Smooth muscle cell (in vitro differentiated cells): ENCODE measurements at regions not wholly inside any gene's neighbourhood (a gene's known extent, or its start where the extent isn't known, plus 50 kb on each side); places are given as distances from the start of the nearest gene placed in this dataset.

Source experiments
- DNase-seq: peaks from one replicate; lab custom pipeline; 2025; ENCODE audit not compliant: unreplicated experiment; lab: John Stamatoyannopoulos, UW
- H2AFZ ChIP-seq: fragments of 200-600 bp; sonication (generic); 2 replicates; pipeline ENCODE4 v1.6.0; 2016; ENCODE audit warnings: antibody characterized with exemption, low read depth, mild to moderate bottlenecking
- H3F3A ChIP-seq: fragments of 200-600 bp; sonication (generic); 2 replicates; pipeline ENCODE4 v1.6.0; 2017; ENCODE audit warnings: antibody characterized with exemption, low read depth
- H3K27ac ChIP-seq: fragments of 200-600 bp; sonication (generic); 2 replicates; pipeline ENCODE4 v1.5.1; 2016; ENCODE audit warnings: low read depth, mild to moderate bottlenecking
- H3K27me3 ChIP-seq: fragments of 200-600 bp; sonication (generic); 2 replicates; pipeline ENCODE4 v1.6.1; 2016; ENCODE audit warnings: low read depth, mild to moderate bottlenecking
- H3K36me3 ChIP-seq: fragments of 200-600 bp; sonication (generic); 2 replicates; pipeline ENCODE4 v1.5.1; 2016; ENCODE audit warnings: low read depth
- H3K4me1 ChIP-seq: fragments of 200-600 bp; sonication (generic); 2 replicates; pipeline ENCODE4 v1.5.1; 2016; ENCODE audit warnings: low read depth
- H3K4me2 ChIP-seq: fragments of 200-600 bp; sonication (generic); 2 replicates; pipeline ENCODE4 v1.6.0; 2016; ENCODE audit warnings: mild to moderate bottlenecking
- H3K4me3 ChIP-seq: fragments of 200-600 bp; sonication (generic); 2 replicates; pipeline ENCODE4 v1.5.1; 2016; ENCODE audit warnings: mild to moderate bottlenecking
- H3K79me2 ChIP-seq: fragments of 200-600 bp; sonication (generic); 2 replicates; pipeline ENCODE4 v1.6.0; 2016; ENCODE audit warnings: low read depth, mild to moderate bottlenecking
- H3K9ac ChIP-seq: fragments of 200-600 bp; sonication (generic); 2 replicates; pipeline ENCODE4 v1.6.0; 2016; ENCODE audit warnings: low read depth
- H3K9me3 ChIP-seq: fragments of 200-600 bp; sonication (generic); replicated peaks from 2 replicates; pipeline ENCODE4 v1.5.1; 2016; ENCODE audit warnings: low read depth
- H4K20me1 ChIP-seq: fragments of 200-600 bp; sonication (generic); 2 replicates; pipeline ENCODE4 v1.6.0; 2016; ENCODE audit warnings: low read depth
- CTCF ChIP-seq: fragments of 200-600 bp; sonication (generic); IDR thresholded peaks from 2 replicates; pipeline ENCODE4 v1.5.1; 2017; ENCODE audit warnings: borderline replicate concordance, mild to moderate bottlenecking, antibody characterized with exemption; ENCODE audit not compliant: insufficient read depth, poor library complexity, severe bottlenecking
- WGBS: methylation state at CpG from one replicate; pipeline ENCODE4 v1.1.7; 2016; ENCODE audit warnings: low lambda C conversion rate; 5-methylcytosine and 5-hydroxymethylcytosine counted together

GRCh38 chr21:35423709-35424108 is 374.6 kb upstream of the RUNX1 start:
- Histone ChIP-seq H2AFZ (no peak overlapping the region), H3K4me2 (no peak overlapping the region), H3K27me3 (no peaks in the 10 kb centered on the region), H3K9ac (no peak overlapping the region), H3K36me3 (no peaks in the 10 kb centered on the region), H3K4me3 (no peak overlapping the region), H3K79me2 (no peaks in the 10 kb centered on the region), H3K4me1 (peaks cover 26% of the 10 kb centered on the region), H4K20me1 (no peaks in the 10 kb centered on the region), H3K9me3 (no peaks in the 10 kb centered on the region), H3K27ac (no peak overlapping the region), H3F3A (peaks cover 11% of the 10 kb centered on the region)
- no peak for DNase-seq
- no peak for TF ChIP-seq CTCF
- 93% methylated on average over 1 of the region's 1 CpG for WGBS

DNA sequence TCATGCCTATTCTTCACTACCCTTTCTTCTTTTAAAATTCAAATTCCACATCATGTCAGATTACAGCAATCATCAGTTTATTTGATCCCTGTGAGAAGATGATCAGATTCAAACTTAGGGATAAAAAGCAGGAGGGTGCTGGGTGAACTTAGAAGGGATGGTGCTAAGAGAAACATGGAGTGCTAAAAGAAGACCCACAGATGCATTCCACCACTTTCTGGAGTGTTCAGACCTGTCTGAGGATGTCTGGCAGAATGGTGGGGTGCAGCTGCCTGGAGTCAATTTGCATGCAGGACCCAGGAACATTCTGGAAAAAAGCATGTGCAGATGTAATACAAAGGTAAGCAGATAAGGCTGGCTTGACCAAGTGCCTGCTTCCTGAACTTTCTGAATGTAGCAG is 372.9 kb upstream of the RUNX1 start:
- H3K4me2 ChIP-seq, result no peak overlapping the region
- no peak overlapping the region for H3K4me3 ChIP-seq
- no peak overlapping the region for H3K27ac ChIP-seq
- TF ChIP-seq CTCF, result no peak
- H3K9me3 ChIP-seq, result no peaks in the 10 kb centered on the region
- no peaks in the 10 kb centered on the region for H3K36me3 ChIP-seq
- no peak overlapping the region for H3K9ac ChIP-seq
- H3K27me3 ChIP-seq, result no peaks in the 10 kb centered on the region
- no peaks in the 10 kb centered on the region for H3K79me2 ChIP-seq
- peaks cover under 1% of the 10 kb centered on the region for H3F3A ChIP-seq
- peaks cover 10% of the 10 kb centered on the region for H3K4me1 ChIP-seq
- no peaks in the 10 kb centered on the region for H4K20me1 ChIP-seq
- H2AFZ ChIP-seq, result no peak overlapping the region
- no peak for DNase-seq

GRCh38 chr21:35421221-35421620 is 372.1 kb upstream of the RUNX1 start:
- no peaks in the 10 kb centered on the region for H3K9me3 ChIP-seq
- H3K4me3 ChIP-seq, result no peak overlapping the region
- 96% methylated on average over 5 of the region's 5 CpGs for WGBS

More at GRCh38 chr21:35421221-35421620, 372.1 kb upstream of the RUNX1 start:
- Histone ChIP-seq H3K4me1 (peaks cover 2% of the 10 kb centered on the region), H3K9ac (no peak overlapping the region), H3K27ac (no peak overlapping the region), H3F3A (no peaks in the 10 kb centered on the region), H4K20me1 (no peaks in the 10 kb centered on the region), H3K27me3 (no peaks in the 10 kb centered on the region), H3K4me2 (no peak overlapping the region), H3K79me2 (no peaks in the 10 kb centered on the region), H2AFZ (no peak overlapping the region), H3K36me3 (no peaks in the 10 kb centered on the region)
- DNase-seq, result no peak
- TF ChIP-seq CTCF, result no peak
